Astrocyte of the spinal cord (primary cell): ENCODE measurements at regions not wholly inside any gene's neighbourhood (a gene's known extent, or its start where the extent isn't known, plus 50 kb on each side); places are given as distances from the start of the nearest gene placed in this dataset.
"Not testable (repeated sequence)": the region's sequence is repeated elsewhere in the genome, so short reads cannot be mapped to it uniquely, and the experiment has no call there.

Experiments used
- DNase-seq: peaks from one replicate; pipeline ENCODE4 v3.0.0; 2011; ENCODE audit warnings: low read depth, low spot score
- H3K4me3 ChIP-seq: 2 replicates; pipeline ENCODE4 v1.5.1; 2011; ENCODE audit warnings: low read depth, mild to moderate bottlenecking, low read length, moderate library complexity
- in situ Hi-C: cut with HindIII; loops from 2 replicates; pipeline ENCODE4 v1.10.0; 2017; ENCODE audit warnings: low sequenced_read_pairs
- TF ChIP-seq, protein P1 (sequence below): IDR thresholded peaks from 2 replicates; pipeline ENCODE4 v1.5.1; 2012; ENCODE audit warnings: low read depth, mild to moderate bottlenecking, low read length, inconsistent platforms

DNA sequence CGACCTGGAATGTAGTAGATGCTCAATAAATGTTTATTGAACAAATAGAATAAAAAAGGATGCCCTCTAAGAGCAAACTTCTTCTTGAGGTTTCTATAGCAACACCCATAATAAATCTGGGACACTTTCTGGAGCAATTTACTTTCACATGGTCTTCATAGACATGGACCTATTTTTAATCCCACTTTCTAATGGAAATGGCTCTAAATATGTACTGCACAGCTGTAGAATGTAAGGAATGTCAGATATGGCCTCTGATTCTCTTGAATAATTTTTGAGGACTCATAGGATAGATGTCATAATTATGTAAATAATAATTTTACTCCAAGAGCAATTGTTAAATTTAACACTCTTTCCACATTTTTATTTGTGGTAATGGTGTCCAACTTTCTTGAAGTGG lies 133.5 kb upstream of the DAAM1 start:
- H3K4me3 ChIP-seq = no peak overlapping the region
- DNase-seq = no peak
- in situ Hi-C loops = no loop called here
- TF ChIP-seq, protein P1, sequence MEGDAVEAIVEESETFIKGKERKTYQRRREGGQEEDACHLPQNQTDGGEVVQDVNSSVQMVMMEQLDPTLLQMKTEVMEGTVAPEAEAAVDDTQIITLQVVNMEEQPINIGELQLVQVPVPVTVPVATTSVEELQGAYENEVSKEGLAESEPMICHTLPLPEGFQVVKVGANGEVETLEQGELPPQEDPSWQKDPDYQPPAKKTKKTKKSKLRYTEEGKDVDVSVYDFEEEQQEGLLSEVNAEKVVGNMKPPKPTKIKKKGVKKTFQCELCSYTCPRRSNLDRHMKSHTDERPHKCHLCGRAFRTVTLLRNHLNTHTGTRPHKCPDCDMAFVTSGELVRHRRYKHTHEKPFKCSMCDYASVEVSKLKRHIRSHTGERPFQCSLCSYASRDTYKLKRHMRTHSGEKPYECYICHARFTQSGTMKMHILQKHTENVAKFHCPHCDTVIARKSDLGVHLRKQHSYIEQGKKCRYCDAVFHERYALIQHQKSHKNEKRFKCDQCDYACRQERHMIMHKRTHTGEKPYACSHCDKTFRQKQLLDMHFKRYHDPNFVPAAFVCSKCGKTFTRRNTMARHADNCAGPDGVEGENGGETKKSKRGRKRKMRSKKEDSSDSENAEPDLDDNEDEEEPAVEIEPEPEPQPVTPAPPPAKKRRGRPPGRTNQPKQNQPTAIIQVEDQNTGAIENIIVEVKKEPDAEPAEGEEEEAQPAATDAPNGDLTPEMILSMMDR = no peak

DNA sequence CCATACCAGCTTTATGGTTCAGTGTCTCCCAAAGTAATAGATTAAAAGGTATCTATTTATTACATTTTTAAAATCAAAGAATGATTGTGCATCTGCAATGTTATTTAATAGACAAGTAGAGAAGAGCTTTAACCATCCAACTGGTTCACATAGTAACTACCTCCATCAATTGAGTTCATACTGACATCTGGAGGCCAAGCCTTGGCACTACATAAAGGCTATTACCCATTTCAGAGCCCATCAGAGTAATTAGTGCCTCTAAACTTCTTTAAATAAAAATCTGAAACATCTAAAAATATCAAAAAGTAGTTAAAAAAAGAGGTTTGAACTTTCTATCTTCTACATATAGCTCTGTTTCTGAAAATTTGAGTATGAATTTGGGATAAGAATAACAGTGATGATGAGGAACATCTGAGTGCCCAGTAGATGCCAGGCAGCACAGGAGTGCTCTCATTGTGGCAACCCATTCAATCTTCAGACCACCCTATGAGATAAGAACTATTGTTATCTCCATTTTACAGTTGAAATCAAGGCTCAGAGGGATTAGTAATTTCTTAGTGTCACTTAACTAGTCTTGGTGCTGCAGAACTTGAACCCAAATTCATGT lies 132.9 kb upstream of the DAAM1 start:
- peak; percentile 64 for DNase-seq
- in situ Hi-C loops = no loop called here
- H3K4me3 ChIP-seq = no peak overlapping the region
- TF ChIP-seq, protein P1 = peak; percentile 78

DNA sequence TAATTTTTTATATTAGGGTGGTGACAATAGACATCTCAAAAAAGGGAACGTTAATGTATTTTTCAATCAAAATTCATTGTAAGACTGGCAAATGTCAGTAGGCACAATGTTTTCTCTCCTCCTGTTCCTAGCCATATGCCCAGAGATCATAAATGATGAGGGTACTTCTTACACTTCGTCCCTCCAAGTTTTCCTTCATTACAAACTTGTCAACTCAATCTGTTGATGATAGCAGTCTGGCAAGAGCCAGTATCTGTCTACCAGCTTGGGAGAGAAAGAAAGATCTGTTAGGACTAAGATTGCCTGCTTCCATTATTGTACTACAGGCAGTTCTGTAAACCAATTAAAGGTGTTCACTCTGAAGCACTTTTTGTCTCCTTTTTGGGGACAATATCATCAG lies 130.9 kb upstream of the DAAM1 start:
- TF ChIP-seq, protein P1 = no peak
- DNase-seq = no peak
- H3K4me3 ChIP-seq = no peak overlapping the region
- in situ Hi-C loops = no loop called here

DNA sequence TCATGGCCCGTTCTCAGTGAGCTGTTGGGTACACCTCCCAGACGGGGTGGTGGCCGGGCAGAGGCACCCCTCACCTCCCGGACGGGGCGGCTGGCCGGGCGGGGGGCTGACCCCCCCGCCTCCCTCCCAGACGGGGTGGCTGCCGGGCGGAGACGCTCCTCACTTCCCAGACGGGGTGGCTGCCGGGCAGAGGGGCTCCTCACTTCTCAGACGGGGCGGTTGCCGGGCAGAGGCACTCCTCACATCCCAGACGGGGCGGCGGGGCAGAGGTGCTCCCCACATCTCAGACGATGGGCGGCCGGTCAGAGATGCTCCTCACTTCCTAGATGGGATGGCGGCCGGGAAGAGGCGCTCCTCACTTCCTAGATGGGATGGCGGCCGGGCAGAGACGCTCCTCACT lies 129.7 kb upstream of the DAAM1 start:
- DNase-seq, H3K4me3 ChIP-seq, in situ Hi-C loops: not testable (repeated sequence)

DNA sequence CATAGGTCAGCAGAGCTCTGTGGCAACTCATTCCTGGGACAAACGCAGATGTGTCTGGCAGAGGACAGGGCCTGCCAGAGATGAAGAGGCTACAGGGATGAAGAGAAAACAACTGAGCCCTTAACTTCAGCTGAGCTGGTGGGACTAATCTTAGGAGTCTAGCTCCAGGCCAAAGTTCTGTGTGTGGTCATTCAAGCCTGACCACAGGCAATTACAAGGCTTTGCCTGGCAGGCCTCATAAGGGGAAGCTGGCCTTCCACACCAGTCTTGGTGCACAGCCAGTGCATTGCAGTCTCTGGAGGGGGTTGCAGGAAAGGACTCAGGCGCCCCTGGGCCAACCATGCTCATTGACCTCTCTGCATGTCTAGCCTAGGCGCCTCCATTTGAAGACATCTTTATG lies 127.6 kb upstream of the DAAM1 start:
- no peak overlapping the region for H3K4me3 ChIP-seq
- in situ Hi-C loops = no loop called here
- no peak for DNase-seq
- TF ChIP-seq, protein P1 = no peak

DNA sequence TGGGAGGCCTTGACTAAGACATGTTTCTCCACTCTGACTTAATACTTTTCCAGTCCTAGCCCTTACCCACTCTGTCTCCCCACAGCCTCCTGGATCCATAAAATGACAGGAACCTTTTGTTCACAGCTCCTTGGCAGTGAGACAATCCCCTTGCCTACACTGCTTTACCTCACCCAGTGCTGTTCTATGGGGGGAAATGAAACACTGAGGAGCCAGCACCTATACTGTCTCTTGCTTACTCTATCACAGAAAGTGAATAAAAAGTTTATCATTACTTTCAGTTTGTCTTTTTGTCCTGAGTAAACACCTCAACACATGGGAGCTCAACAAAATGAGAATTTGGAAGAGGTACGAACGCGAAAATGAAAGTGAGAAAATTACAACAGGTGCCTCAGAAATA lies 127.2 kb upstream of the DAAM1 start:
- no peak overlapping the region for H3K4me3 ChIP-seq
- in situ Hi-C loops = no loop called here
- no peak for DNase-seq
- TF ChIP-seq, protein P1 = no peak

DNA sequence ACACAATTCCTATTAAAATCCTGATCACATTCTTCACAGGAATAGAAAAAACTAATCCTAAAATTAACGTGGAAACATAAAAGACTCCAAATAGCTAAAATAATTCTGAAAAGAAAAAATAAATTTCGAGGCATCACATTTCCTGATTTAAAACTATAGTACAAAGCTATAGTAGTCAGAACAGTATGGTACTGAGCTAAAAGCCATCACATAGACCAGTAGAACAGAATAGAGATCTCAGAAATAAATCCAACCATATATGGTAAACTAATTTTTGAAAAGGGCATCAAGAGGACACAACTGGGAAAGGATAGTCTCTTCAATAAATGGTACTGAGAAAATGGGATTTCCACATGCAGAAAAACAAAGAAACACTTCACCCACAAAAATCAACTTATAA lies 125.2 kb upstream of the DAAM1 start:
- DNase-seq = no peak
- no peak overlapping the region for H3K4me3 ChIP-seq
- in situ Hi-C loops = no loop called here
- TF ChIP-seq, protein P1 = no peak
